Frontal cortex (tissue), 3 donors: ENCODE measurements at regions not wholly inside any gene's neighbourhood (a gene's known extent, or its start where the extent isn't known, plus 50 kb on each side); places are given as distances from the start of the nearest gene placed in this dataset.

Source experiments
- DNase-seq, 2 donors: peaks; one replicate each; pipeline ENCODE4 v3.0.0; 2012; ENCODE audit warnings: low spot score in 2 of 2
- FAIRE-seq: peaks from 2 replicates; lab custom pipeline; 2012; peaks lifted over from hg19 to GRCh38; lab: Jason Lieb, UNC
- donor health status: control.
- donor health status: control.
- donor health status: control.

DNA sequence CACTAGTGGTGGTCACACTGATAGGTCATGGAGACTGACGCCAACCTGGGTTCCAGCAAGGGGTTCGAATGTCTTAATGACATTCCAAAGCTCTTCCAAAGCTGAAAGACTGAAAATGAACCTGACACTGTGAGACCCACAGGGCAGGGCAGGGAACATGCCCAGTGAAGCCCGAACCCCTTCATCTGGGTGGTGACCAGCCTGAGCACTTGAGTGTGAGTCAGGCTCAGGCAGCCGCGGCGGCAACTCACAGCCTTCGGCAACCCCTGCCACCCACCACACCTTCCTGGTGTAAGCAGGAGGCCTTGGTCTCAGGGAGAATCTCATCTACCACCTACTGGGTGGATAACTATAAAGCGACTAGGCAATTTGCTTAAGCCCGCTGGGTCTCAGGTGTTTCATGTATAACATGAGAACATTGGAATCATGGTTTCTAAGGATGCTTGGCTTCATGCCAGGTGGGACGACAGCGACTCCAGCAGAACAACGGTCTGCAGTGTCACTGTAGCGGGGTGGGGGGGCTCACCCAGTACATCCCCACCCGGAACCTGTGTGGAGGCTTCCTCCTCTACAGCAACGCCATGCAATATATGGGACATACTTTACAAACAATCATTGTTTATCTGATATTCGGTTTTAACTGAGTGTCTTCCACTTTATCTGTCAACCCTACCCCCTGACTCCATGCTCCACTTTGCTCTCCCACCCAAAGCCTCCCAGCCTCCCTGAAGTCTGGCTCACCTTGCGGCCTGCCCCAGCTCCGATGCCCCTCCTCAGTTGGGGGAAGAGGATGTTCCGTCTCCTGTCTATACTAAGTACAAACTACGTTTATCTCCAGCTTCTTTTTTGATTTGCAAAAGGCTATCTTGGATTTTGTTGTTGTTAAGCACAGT lies 125.0 kb upstream of the MEF2A start:
- FAIRE-seq: no peak
- no peak for DNase-seq

DNA sequence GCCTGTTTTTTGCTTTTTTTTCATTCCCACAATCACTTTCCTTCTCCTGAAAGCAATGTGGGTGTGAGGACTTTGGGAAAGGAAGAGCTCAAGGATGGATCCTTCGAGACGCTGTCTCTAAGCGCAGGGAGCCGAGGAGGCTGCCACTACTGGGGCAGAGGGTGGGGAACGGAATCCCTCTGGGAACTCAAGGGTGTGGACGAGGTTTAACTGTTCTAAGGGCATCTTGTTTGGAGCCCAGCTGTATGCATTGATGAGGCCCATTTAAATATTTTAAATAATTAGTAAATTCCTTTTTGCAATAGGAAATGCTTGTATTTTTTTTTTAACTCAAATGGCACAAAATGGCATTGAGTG lies 124.4 kb upstream of the MEF2A start:
- no peak for DNase-seq
- no peak for FAIRE-seq

DNA sequence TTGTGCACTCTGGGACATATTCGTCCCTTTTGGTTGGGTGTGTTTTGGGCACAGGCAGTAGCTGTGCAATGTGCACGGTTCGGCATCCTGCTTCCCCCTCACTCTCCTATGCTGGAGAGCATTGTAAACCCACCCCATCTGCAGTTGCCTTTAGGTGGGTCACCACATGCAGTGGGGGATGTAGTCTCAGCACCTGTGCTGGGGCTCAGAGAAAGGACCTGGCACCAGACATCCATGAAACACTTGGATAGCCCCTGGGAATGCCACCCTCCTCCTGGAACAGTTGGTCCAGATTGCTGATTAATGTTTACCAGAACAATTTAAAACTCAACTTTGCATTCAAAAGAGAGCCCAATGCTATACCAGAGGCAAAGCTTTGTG lies 123.9 kb upstream of the MEF2A start:
- no peak for FAIRE-seq
- DNase-seq: no peak

DNA sequence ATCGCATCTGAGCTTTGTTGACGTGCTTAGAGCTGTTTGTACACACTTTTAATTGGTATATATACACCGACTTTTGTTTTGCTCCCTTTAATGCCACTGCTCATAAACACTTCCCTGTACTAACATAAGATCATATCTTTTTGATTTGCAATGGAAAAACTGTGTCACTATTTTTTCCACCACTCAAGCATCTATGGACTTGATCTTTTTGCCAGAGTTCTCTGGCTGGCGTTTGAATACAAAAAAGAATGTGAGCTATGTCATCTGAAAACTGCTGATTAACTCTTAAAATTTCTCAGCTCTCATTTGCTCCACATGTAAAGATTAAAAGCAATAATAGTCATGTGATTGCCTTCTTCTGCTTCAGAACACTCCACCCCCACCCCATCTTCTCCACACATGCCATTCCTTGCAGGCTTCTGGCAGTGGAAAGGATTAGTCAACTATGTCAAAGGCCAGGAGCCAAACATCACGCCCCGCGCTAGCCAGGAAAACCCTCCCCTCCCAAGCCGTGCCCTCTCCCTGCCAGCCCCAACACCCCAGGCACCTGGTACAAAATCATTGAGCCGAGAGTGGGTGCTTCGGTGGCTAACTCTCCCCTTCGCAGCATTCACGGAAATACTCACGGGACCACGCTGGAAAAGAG lies 123.4 kb upstream of the MEF2A start:
- FAIRE-seq (no peak), DNase-seq (no peak)

DNA sequence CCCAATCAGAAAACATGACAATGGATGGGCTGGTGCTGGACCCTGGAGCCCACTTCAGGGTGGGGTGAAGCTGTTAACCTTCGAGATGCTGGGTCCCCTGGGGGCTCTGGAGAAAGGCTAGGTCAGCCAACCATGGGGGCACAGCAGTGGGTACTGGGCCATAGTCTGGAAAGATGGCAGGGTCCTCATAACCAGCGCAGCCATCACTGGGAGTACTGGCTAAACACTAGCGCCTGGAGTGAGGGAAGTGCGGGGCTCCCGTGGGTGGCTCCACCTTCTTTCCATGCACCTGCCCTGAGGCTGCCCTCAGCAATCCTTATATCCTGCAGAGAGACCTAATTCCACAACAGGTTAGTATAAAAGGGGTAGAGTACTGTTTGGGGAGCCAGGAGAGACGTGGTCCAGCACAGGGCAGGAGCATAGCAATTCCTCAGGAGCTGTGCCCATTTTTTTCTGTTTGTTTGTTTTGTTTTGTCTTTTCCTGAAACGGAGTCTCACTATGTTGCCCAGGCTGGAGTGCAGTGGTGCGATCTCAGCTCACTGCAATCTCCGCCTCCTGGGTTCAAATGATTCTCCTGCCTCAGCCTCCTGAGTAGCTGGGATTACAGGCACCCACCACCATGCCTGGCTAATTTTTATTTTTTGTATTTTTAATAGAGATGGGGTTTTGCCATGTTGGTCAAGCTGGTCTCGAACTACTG lies 122.6 kb upstream of the MEF2A start:
- FAIRE-seq (no peak), DNase-seq (no peak)

DNA sequence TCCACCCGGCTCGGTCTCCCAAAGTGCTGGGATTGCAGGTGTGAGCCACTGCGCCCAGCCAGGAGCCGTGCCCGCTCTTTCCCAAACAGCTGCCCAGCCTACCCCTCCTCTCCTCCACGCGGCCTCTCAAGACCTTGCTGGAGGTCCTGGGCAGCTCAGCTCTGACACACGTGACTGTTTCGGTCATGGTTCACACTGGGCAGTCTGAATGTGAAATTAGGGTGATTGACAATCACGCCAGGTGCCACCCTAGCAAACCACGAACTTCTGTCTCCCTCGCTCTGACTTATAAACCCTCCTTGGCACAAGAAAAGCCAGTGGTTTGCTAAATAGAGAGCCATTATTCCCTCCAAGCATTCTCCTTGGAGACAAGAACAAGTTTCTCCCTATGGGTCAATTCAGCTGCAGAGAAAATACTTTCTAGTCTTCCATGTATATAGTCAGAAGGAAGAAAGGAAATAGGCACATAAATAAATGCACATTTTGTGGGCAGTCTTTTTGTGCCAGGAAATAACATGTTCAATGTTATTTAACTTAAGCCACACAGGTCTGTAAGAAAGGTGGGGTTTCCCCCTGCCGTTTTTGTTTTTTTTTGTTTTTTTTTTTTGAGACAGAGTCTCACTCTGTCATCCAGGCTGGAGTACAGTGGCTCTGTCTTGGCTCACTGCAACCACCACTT lies 121.9 kb upstream of the MEF2A start:
- DNase-seq (no peak), FAIRE-seq (no peak)

DNA sequence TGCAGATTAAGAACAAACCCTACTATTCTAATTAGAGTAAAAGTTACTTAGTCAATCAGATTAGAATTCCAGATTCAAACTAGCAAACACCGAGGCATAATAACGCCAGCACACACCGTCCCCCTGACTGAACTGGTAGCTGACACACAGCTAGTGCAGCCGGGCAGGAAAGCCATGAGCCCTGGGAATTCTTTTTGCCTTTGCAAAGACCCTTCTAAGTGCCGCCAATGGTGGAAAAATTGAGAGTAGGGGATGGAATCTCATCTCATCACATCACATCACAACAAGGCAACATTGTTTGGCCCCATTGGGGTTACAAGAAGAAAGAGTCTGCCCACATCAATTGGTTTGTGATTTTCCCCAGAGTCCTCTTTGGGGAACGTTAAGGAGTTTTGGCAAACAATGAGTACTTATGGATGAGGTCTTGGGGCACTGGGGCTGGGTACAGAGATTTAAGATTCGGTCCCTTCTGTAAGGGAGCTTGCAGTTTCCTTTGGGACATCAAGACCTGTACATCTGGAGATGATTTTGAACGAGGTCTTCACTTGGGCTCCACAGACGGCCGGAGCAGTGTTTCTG lies 120.4 kb upstream of the MEF2A start:
- no peak for FAIRE-seq
- DNase-seq: no peak

DNA sequence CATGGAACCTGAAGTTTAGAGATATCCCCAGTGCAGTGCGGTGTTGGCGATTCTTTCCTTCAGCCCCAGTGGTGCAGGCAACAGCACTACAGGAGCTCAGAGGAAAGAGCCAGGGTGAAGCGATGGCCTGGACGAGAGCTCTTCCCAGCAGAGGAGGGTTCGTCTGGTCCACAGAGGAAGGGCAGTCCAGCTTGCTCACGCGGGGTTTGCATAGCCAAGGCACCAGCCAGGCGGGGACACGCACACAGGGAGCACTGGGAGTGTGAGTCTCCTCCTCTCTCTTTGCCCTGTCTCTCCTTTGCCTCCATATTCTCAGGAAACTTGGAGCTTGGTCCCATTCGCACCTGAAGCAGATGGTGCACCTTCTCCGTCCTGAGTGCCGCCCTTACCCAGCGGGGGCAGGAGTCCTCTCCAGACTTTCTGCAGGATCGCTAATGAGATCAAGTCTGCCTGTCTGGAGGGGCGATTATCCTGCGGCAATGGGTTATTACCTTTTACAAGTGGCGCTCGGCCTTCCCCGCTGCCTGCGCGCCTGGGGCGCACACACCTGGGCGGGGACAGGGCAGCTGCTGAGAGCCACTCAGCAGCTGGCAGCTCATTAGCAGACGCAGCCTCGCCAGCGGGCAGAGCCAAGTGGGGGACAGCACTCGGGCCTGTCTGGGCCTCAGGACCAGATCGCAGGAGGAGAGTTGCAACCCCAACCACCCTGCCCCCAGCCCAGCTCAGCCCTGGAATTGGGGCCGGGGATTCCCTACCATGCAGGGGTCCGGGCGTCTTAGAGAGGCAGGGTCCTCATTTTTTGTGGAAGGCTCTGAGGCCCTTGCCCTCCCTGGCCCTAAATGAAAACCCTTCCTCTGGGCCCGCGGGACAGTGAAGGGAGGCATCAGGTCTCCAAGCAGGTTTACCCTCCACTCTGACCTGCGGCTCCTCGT lies 119.0 kb upstream of the MEF2A start:
- DNase-seq (no peak), FAIRE-seq (no peak)

DNA sequence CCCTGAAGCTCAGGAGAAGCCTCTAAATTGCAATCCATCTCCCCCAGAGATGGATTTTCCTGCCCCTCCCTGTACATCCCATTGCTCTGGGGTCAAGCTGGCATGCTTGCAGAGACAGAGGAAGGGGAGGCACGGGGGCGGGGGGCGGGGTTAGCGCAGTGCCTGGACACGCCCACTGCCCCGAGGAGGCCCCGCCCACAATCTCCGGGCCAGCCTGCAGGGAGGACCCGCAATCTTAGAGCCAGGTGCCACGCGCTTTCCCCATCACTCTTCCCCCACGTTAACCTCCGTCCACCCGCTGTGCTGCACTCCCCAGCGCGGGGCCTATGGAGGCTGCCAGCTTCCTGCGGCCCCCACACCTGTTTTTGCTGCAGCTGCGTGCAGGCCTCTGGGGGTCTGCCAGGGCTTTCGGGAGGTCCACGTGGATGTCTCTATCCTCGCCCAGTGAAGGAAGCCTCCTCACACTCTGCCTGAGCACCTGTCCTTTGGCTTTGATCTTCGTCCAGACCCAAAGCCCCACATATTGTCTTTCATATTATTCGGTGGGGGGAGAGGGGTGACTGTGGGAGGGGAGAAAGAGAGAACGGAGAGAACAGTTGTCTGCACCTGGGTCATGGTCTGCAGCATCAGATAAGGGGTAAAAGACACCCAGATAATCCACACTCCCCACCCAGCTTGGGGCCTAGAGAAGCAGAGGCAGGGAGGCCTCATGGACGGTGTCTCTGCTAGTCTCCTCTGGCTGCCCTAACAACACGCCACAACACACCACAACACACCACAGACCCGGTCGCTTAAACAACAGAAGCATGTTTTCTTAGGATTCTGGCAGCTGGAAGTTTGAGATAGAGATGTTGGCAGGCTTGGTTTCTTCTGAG lies 118.0 kb upstream of the MEF2A start:
- DNase-seq: no peak
- no peak for FAIRE-seq

DNA sequence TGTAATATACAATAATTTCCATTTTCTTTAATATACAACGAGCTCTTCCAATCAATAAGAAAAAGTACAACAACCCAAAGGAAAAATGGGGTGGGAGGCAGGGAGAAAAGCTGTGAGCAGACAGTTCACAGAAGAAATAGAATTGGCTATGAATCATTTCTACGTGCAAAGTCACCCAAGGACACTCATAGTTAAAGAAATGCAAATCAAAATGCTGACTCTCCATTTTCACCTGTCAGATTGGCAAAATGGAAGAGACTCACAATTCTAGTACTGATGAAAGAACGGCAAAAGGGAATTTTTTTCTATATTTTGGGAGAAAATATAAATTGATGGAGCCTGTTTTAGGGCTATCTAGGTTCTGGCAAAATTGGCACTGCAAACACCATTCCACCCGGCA lies 116.3 kb upstream of the MEF2A start:
- no peak for FAIRE-seq

DNA sequence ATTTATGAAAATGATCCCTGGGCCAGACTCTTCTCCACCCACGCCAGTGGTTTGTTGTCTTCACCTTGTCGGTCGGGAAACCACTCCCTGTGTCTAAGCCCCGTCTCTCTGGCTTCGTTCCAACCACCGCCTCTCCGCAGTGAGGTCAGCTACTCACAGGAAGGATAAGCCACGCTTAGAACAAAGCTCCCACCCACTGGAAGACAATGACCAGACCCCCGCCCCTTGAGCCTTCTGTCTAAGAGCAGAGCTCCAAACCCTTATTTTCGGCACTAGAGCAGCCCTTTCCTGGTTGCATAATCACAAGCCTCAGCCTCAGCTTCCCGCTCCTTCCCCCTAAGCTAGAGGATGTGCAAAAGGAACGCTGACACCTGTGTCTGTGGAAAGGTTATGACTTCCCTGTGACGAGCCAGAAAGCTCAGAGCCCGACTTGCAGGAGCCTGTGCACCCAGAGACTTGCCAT lies 114.9 kb upstream of the MEF2A start:
- DNase-seq: no peak
- FAIRE-seq: no peak

More for the DNA sequence above, 116.3 kb upstream of the MEF2A start:
- no peak for DNase-seq

DNA sequence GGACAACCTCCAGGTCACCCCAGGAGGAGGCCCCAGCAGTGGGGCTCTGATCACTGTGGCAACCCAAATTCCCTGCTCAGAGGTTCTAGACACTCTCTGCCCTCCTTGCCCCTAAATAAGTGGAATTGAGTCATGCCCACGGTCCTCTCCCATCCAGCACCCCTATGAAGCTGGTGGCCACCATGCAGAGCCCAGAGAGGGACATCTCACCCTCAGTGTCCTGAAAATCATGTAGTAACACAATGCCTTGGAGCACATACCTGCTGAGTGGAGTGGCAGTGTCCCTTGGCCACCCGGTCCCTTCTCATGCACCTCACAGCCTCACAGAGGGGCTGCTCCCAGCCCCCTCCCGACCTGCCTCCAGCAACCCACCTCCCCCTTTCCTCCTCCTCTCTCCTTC lies 114.3 kb upstream of the MEF2A start:
- FAIRE-seq (no peak), DNase-seq (no peak)

DNA sequence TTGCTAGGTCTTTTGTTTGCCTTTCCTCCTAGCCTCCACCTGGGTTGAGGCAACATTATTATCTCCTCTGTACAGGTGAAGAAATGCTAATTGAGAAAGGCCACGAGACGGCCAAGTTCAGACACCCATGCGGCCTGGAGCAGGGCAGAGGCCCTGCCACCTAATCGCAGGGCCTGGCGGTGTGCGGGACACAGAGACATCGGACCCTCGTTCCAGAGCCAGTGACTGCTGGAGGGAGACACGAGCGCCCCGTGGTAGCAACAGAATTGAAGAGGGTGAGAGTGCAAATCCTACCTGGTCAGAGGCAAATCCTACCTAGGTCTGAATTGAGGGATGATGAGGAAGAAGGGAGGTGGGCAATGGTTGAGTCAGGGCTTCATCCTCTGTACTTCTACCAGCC lies 113.8 kb upstream of the MEF2A start:
- no peak for FAIRE-seq
- no peak for DNase-seq

DNA sequence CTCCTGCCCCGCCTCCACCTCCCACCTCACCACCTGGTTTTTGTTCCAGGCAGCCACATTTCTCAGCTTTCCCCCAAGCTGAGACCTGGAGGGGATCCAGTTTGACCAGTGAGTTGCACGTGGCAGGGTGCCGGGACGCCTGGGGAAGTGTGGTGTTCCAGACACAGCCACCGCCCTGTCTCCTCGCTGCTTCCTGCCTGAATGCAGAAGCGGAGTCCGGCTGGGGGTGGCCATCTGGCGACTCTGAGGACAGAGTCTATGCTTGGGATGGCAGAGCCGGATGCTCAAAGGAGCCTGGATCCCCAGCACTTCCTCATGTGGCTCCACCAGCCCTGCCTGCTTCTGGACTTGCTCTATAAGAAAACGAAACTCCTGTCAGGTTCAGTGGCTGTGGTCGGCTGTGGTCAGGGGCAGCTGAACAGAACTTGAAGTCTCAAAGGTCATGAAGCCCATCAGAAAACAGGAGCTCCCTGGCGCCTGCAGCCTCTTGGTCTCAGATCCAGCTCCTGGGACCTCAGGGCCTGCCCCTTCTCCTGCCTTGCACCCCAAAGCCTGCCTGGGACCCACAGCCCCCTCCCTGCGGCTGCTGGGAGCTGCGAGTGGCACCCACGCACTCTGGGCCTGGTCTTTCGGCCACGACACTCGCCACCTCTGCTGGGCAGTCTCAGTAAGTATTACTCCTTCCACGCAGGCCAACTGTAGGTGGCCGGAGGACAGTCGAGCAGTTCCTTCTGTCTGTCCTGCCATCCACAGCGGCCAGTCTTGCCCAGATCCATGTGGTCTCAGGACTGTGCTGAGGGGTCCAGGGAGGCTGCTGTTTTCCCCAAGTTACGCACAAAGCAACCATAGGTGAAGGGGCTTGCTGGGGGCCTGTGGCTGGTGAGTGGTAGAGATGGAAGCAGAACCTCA lies 112.8 kb upstream of the MEF2A start:
- FAIRE-seq (no peak), DNase-seq (no peak)

DNA sequence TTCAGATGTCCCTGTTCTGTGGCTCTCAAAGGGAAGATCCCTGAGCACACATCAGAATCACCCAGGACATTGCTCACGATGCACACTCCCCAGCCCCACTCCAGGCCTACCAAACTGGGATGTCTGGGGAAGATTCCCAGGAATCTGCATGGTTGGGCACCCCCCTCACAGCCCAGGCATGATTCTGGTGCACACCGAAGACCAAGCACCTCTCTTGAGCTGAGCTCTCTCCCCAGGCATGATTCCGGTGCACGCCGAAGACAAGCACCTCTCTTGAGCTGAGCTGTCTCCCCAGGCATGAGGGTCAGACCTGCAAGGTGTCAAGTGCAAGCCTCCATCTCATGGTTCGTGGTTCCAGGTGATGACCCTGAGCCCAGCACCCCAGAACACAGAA lies 112.2 kb upstream of the MEF2A start:
- FAIRE-seq: no peak
- no peak for DNase-seq

DNA sequence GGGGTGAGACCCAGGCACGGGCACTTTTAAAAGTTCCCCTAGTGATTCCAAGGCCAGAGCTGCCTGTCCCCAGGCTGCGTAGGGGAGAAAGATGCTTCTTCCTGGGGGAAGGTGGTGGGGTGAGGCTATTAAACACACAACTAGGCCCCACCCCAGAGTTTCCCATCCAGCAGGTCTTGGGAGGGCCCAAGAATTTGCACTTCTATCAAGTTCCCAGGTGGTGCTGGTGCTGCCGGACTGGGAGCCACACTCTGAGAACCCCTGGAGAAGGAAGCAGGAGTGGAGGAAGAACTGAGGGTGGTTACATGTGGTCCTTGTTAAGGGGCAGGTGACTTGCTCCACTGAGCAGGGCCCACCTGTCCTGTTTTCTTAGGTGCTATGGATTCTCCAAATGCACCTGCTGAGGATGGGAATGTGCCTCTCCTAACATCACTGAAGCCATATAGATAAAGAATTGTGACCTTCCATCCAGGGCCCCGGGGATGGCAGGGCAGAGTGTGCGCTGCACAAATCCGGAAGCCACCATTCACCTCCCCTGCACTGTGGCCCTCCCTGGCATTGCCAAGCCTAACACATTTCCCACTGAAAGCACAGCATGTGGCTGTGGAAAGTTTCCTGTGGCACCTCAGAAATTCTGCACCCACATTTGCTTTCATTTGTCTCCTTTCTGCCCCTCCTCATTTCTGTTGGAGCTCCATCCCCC lies 111.5 kb upstream of the MEF2A start:
- no peak for FAIRE-seq
- no peak for DNase-seq
